NCI-H2081 (cell line): ENCODE measurements at regions not wholly inside any gene's neighbourhood (a gene's known extent, or its start where the extent isn't known, plus 50 kb on each side); places are given as distances from the start of the nearest gene placed in this dataset.

Experiments used
- DNase-seq, 2 experiments: peaks; one replicate each; lab custom pipeline; 2025; lab: John Stamatoyannopoulos, UW

GRCh38 chr13:107252428-107252827 is 684.5 kb upstream of the ARGLU1 start:
- no peak for DNase-seq

GRCh38 chr13:107252021-107252420 is 684.1 kb upstream of the ARGLU1 start:
- DNase-seq: no peak

- DNase-seq: no peak
Observed at GRCh38 chr13:107251341-107251740, 683.4 kb upstream of the ARGLU1 start.

DNA sequence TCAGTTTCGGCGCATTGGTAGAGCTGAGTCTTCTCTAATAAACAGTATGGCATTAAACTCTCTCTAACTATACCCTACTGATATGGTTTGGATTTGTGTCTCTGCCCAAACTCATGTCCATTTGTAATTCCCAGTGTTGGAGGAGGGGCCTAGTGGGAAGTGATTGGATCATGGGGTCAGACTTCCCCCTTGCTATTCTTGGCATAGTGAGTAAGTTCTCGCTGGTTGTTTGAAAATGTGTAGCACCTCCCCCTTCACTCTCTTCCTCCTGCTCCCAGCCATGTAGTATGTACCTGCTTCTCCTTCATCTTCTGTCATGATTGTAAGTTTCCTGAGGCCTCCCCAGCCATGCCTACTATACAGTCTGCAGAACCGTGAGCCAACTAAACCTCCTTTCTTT is 682.7 kb upstream of the ARGLU1 start:
- DNase-seq: no peak

DNA sequence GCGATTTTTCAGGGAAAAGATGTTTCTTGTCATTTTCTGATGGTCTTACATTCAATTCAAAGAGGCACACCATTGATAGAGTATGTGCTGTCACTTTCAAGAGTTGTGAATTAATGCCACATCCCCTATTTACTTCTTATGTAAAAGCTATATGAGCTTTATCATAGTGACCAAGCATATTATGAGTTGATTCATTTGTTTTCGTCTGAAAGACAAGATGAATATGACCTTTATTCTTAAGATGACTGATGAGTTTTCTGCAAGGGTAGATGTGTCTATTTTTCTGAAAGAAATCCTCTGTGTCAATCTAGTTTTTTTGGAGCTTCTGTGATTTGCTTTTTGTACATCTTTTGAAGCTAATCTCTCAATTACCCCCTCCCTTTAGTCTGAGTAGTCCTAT is 676.3 kb upstream of the ARGLU1 start:
- DNase-seq: no peak

- no peak for DNase-seq
Observed at GRCh38 chr13:107242138-107242537, 674.2 kb upstream of the ARGLU1 start.

GRCh38 chr13:107241381-107241780 is 673.4 kb upstream of the ARGLU1 start:
- no peak for DNase-seq

DNA sequence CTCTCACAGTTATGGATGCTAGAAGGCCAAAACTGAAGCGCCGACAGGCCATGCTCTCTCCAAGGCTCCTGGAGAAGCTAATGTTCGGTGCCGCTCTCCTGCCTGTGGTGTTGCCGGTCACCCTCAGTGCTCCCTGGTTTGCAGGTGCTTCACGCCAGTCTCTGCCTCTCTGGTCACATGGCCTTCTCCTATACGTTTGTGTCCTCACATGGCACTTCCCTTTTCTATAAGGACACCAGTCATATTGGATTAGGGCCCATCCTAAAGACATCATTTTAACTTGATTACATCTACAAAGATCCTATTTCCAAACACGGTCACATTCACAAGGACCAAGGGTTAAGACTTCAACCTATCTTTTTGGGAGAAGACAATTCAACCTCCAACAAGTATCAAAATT is 671.3 kb upstream of the ARGLU1 start:
- DNase-seq: no peak

GRCh38 chr13:107238262-107238981 is 670.5 kb upstream of the ARGLU1 start:
- no peak for DNase-seq

DNA sequence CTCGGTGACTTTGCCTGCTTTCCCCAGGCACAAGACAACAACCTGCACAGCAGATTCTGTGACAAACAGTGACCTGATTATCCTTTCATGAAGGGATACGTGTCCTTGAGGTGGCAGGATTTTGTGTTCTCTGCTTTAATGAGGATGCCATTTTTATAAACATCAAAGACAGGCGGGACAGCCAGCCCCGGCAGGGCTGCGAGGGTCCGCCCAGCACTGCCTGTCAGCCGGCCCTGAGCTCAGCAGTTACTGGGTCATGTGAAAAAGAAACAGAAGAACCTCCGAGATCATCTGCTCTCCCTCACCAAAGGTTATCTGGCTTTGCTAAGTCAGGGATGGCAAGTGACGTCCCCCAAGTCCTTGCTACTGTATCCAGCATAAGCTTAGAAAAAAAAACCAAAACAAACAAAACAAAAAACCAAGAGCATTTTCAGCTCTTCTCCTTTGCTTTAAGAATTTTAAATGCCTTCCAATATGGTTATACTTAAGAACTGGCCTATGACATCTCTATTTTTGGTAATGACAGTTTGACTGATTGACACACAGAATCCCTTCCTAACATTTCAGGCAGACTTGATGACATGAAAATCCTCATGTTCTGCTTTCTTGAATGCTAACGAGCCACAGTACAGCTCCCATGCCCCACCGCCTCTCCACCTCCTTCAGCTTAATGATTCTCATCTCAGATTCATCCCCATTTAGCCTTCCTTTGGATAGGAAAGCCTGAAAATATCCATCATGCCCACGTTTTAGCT is 666.6 kb upstream of the ARGLU1 start:
- DNase-seq: no peak

GRCh38 chr13:107233541-107233940 is 665.6 kb upstream of the ARGLU1 start:
- DNase-seq: peak in 1 of 2 experiments; percentile 40

DNA sequence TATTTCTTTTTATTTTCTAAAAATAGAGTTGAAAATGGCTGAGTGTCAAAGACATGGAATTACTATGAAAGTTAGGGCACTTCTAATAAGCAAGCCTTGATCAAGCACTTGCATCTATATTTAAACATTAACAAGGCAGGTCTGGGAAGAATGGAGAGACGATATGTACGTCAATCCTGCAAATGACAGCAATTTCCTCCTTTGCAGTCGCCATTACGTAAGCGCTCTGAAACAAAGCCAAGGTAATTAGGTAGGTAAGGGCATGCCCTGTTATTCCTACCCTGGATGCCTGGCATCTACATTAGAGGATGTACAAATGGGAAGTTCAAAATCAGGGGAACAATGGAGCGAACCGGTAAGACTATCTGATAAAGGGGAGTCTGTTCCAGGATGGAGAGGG is 664.0 kb upstream of the ARGLU1 start:
- peak; percentile 39 to 70 for DNase-seq

DNA sequence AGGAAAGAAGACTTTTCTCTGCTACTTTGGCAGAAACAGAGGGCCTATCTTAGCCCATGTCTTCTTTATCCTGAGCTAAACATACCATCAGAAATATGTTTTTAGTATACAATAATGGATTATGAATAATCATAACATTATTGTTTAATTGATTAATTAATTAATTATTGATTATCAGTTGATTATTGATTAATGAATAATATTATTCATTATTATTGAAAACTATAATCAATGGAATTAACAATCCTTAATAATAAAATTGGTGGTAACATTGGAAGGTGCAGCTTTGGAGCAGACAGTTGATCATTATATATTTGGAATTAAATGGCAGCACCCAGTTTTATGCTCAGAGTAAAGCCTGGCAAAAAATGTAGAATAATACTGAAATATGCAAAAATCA is 655.9 kb upstream of the ARGLU1 start:
- no peak for DNase-seq

DNA sequence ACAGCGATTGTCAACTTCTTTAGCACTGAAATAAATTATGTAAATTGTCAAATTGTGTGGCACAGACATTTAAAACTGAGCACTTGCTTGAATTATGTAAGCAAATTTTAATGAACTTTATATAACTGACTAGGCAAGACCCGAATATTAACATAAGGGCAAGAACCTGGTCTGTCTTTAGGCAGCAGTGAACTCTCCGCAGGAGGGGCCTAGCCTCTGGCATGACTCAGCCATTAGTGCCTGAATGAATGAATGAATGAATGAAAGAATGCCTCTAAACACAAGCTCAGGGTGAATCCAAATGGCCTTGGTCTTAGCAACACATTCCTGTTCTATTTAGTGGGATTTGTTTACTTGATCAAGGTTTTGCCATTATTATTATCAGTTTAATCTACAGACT is 654.7 kb upstream of the ARGLU1 start:
- no peak for DNase-seq

GRCh38 chr13:107220245-107220644 is 652.3 kb upstream of the ARGLU1 start:
- DNase-seq: no peak

DNA sequence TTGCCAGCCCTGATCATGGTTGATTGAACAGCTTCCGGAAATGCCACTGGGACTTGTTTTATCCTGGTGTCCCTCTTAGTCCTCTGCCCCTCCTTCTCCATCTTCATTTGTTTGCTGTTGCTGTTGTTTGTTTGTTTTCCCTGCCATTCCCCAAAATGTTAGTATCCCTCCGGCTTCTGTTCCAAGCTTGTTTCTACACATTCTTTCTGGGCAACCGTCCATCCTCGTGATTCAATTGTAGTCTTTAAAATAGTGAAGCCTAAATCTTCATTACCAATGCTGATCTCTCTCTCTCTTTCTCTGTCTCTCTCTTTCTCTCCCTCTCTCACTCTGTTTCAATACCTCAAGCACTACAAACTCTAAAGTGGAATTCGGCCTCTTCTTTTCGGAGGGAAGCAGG is 649.3 kb upstream of the ARGLU1 start:
- DNase-seq: peak; percentile 43 to 77

DNA sequence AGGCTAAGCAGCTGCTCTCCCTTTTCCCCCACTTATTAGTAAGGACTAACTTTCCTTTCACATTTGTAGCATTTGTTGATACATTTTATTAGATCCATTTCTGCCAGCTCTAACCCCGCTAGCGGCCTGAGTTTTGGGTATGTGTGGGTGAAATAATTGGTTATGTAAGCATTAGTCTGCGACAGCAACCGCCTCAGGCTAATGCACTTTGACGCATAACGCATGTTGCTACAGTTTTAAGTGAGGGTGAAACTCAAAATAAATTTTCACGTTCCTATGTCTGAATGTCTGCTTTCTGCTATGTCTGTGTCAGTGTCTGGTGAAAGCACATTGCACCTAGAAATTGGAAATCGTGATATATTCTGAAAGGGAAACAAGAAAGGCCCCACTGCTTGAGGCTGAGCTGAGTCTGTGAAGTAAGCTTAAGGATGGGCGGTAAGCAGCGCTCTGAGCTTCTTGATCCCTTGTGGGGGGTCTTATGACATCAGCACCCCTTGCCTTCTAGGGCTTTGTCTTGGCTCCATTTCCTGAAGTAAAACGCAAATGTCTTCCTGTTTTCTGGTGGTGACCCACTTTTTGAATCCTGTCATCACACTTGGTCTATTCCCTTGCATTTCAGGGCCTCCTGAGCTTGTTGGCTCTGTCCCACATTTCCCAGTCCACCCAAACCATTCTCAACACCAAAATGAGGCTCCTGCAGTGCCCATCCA is 648.3 kb upstream of the ARGLU1 start:
- DNase-seq: peak; percentile 4 to 23

DNA sequence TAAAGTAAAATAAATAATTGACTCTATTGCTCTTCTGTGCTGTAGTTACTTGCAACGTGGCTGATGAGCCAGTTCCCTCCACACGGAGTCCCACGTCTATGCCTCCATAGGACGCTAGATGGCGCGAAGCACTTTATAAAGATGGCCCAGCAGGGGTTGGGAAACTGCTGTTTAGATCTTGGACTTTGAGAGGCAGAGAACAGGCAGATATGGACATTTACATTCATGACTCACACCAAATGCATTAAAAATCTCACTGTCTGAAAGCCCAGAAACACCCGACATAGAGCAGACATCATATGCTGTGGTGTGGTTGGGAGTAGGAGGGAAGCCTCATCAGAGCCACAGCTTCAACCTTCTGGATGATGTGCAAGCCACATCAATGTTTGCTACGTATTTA is 643.1 kb upstream of the ARGLU1 start:
- peak; percentile 94 to 96 for DNase-seq

DNA sequence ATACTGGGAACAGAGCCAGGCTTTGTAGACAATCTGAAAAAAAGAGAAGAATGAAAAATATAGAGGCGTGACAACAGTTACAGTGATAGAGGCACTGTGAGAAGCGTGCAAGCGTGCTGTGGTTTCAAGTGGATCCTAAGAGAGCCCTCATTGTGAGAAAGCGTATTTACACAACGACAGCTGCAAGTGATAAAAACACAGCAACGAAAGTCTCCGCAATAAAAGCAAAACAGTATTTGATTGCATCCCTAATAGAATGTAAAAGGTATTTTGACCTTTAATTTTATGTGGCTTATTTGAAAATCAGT is 642.7 kb upstream of the ARGLU1 start:
- DNase-seq: peak; percentile 87 to 96

- DNase-seq: peak in 1 of 2 experiments; percentile 56
Observed at GRCh38 chr13:107209824-107210722, 642.1 kb upstream of the ARGLU1 start.

GRCh38 chr13:107208889-107209288 is 641.0 kb upstream of the ARGLU1 start:
- peak; percentile 9 to 24 for DNase-seq
